ENCODE measurements at regions not wholly inside any gene's neighbourhood (a gene's known extent, or its start where the extent isn't known, plus 50 kb on each side); places are given as distances from the start of the nearest gene placed in this dataset.

GRCh38 chr21:39040494-39041110 is 142.6 kb downstream of the PSMG1 start:
- TF ChIP-seq CTCF (IDR thresholded peaks at IDR 0.05) (no peak), POLR2A (IDR thresholded peaks at IDR 0.05) (no peak)
